Caki2 (cell line): ENCODE measurements at regions not wholly inside any gene's neighbourhood (a gene's known extent, or its start where the extent isn't known, plus 50 kb on each side); places are given as distances from the start of the nearest gene placed in this dataset.
"Not testable (repeated sequence)": the region's sequence is repeated elsewhere in the genome, so short reads cannot be mapped to it uniquely, and the experiment has no call there.

Experiments
- DNase-seq: peaks from one replicate; pipeline ENCODE4 v3.0.0-alpha.2; 2015; ENCODE audit warnings: low read depth
- in situ Hi-C: cut with HindIII; loops from 2 replicates; pipeline ENCODE4 v1.10.0; 2016; ENCODE audit warnings: low sequenced_read_pairs, low pct_unique_long_range_greater_than_20kb, mixed read lengths

- in situ Hi-C loops, DNase-seq: not testable (repeated sequence)
These were observed 98.7 kb upstream of the GPR141 start for GRCh38 chr7:37584651-37585463.

- in situ Hi-C loops = no loop called here
These were observed 92.7 kb upstream of the GPR141 start for GRCh38 chr7:37590824-37591223.

GRCh38 chr7:37592366-37592765 is 91.2 kb upstream of the GPR141 start:
- in situ Hi-C loops = no loop called here
- DNase-seq = no peak

More at GRCh38 chr7:37590824-37591223, 92.7 kb upstream of the GPR141 start:
- DNase-seq = no peak

- DNase-seq = no peak
- in situ Hi-C loops = no loop called here
These were observed 89.0 kb upstream of the GPR141 start for GRCh38 chr7:37594602-37595001.

GRCh38 chr7:37598824-37599223 is 84.7 kb upstream of the GPR141 start:
- no peak for DNase-seq
- in situ Hi-C loops = no loop called here

- in situ Hi-C loops = no loop called here
These were observed 82.2 kb upstream of the GPR141 start for GRCh38 chr7:37601321-37601720.

GRCh38 chr7:37604078-37604477 is 79.5 kb upstream of the GPR141 start:
- DNase-seq = no peak
- in situ Hi-C loops = no loop called here

More at GRCh38 chr7:37601321-37601720, 82.2 kb upstream of the GPR141 start:
- DNase-seq = no peak

GRCh38 chr7:37617406-37617805 is 66.2 kb upstream of the GPR141 start:
- in situ Hi-C loops, DNase-seq: not testable (repeated sequence)

GRCh38 chr7:37633048-37633447 is 50.5 kb upstream of the GPR141 start:
- no peak for DNase-seq
- in situ Hi-C loops = no loop called here
